ENCODE measurements at regions not wholly inside any gene's neighbourhood (a gene's known extent, or its start where the extent isn't known, plus 50 kb on each side); places are given as distances from the start of the nearest gene placed in this dataset.

GRCh38 chr18:76679945-76680344 lies 142.4 kb upstream of the ZNF236 start:
- no peak for DNase-seq

- DNase-seq: no peak
These were observed 143.1 kb upstream of the ZNF236 start for GRCh38 chr18:76679259-76679658.

GRCh38 chr18:76678248-76678647 lies 144.1 kb upstream of the ZNF236 start:
- DNase-seq: no peak

GRCh38 chr18:76674596-76674995 lies 147.8 kb upstream of the ZNF236 start:
- DNase-seq: no peak

GRCh38 chr18:76673281-76674185 lies 148.8 kb upstream of the ZNF236 start:
- no peak for DNase-seq

GRCh38 chr18:76672627-76673026 lies 149.7 kb upstream of the ZNF236 start:
- DNase-seq: no peak

GRCh38 chr18:76670564-76671288 lies 151.6 kb upstream of the ZNF236 start:
- no peak for DNase-seq

- DNase-seq: no peak
These were observed 153.8 kb upstream of the ZNF236 start for GRCh38 chr18:76668546-76668945.

GRCh38 chr18:76668119-76668518 lies 154.2 kb upstream of the ZNF236 start:
- DNase-seq: no peak

GRCh38 chr18:76667603-76668002 lies 154.8 kb upstream of the ZNF236 start:
- no peak for DNase-seq

GRCh38 chr18:76662626-76663025 lies 159.7 kb upstream of the ZNF236 start:
- no peak for DNase-seq

- no peak for DNase-seq
These were observed 161.7 kb upstream of the ZNF236 start for GRCh38 chr18:76660571-76661192.

GRCh38 chr18:76658627-76659026 lies 163.6 kb upstream of the ZNF516 start:
- DNase-seq: no peak

- DNase-seq: no peak
These were observed 162.9 kb upstream of the ZNF516 start for GRCh38 chr18:76657911-76658470.

- DNase-seq: no peak
These were observed 162.1 kb upstream of the ZNF516 start for GRCh38 chr18:76656925-76657827.

- DNase-seq: no peak
These were observed 159.5 kb upstream of the ZNF516 start for GRCh38 chr18:76654577-76654976.

- no peak for DNase-seq
These were observed 152.3 kb upstream of the ZNF516 start for GRCh38 chr18:76647322-76647721.

GRCh38 chr18:76644580-76644979 lies 149.5 kb upstream of the ZNF516 start:
- DNase-seq: no peak

- no peak for DNase-seq
These were observed 149.0 kb upstream of the ZNF516 start for GRCh38 chr18:76643996-76644395.

GRCh38 chr18:76643199-76643598 lies 148.2 kb upstream of the ZNF516 start:
- DNase-seq: no peak

GRCh38 chr18:76640438-76640837 lies 145.4 kb upstream of the ZNF516 start:
- DNase-seq: no peak

- no peak for DNase-seq
These were observed 139.5 kb upstream of the ZNF516 start for GRCh38 chr18:76634564-76634963.

Data from OCI-M1 (cell line).